IMR-90 (cell line): ENCODE measurements at regions not wholly inside any gene's neighbourhood (a gene's known extent, or its start where the extent isn't known, plus 50 kb on each side); places are given as distances from the start of the nearest gene placed in this dataset.

Experiments
- ATAC-seq: fragments of 200-7000 bp; cut with Tn5 transposase; 2 replicates; pipeline ENCODE4 v1.9.1; 2020; ENCODE audit warnings: low read depth, mild to moderate bottlenecking, moderate library complexity
- BruUV-seq: library from RNA; stranded (reverse); fragments of 400-500 nt; replicated peaks from 2 replicates; lab custom pipeline; 2021; lab: Mats Ljungman, UMichigan
- CTCF ChIA-PET: fragments of 300-600 bp; formaldehyde crosslinking; extraction: SDS; loops from one replicate; lab custom pipeline; 2021; ENCODE audit warnings: antibody characterized with exemption; lab: Yijun Ruan, JAX
- POLR2A ChIA-PET: fragments of 300-600 bp; sonication (Branson Sonifier 250); formaldehyde crosslinking; loops from one replicate; lab custom pipeline; 2022; ENCODE audit warnings: antibody characterized with exemption; ENCODE audit not compliant: unreplicated experiment; lab: Charles Lee
- DNase-seq: peaks from one replicate; pipeline ENCODE4 v3.0.0; 2013
- H2AFZ ChIP-seq: replicated peaks from 2 replicates; pipeline ENCODE3; 2013; ENCODE audit warnings: low read length, mild to moderate bottlenecking; ENCODE audit not compliant: poor library complexity
- H2AK5ac ChIP-seq: 2 replicates; pipeline ENCODE4 v1.6.1; 2013; ENCODE audit warnings: low read depth, low read length, inconsistent platforms
- H2AK9ac ChIP-seq: replicated peaks from 2 replicates; pipeline ENCODE3; 2013; ENCODE audit warnings: mild to moderate bottlenecking, low read depth, low read length, moderate library complexity; ENCODE audit not compliant: poor library complexity
- H2BK120ac ChIP-seq: 2 replicates; pipeline ENCODE4 v1.6.1; 2013; ENCODE audit warnings: low read depth, low read length, inconsistent platforms
- H2BK15ac ChIP-seq: 3 replicates; pipeline ENCODE4 v1.6.1; 2013; ENCODE audit warnings: low read depth, low read length, inconsistent platforms
- H2BK20ac ChIP-seq: 2 replicates; pipeline ENCODE4 v1.6.1; 2013; ENCODE audit warnings: low read depth, mild to moderate bottlenecking, inconsistent platforms, low read length, moderate library complexity
- H2BK5ac ChIP-seq: 2 replicates; pipeline ENCODE4 v1.6.1; 2013; ENCODE audit warnings: mild to moderate bottlenecking, low read depth, low read length, inconsistent platforms; ENCODE audit not compliant: poor library complexity, severe bottlenecking
- H3K14ac ChIP-seq: replicated peaks from 2 replicates; pipeline ENCODE4 v1.6.1; 2013; ENCODE audit warnings: low read depth, low read length, inconsistent platforms
- H3K18ac ChIP-seq: 2 replicates; pipeline ENCODE4 v1.6.1; 2013; ENCODE audit warnings: low read depth, low read length, control low read depth
- H3K23ac ChIP-seq: 2 replicates; pipeline ENCODE4 v1.6.1; 2013; ENCODE audit warnings: low read depth, low read length, inconsistent platforms
- H3K27ac ChIP-seq: 2 replicates; pipeline ENCODE4 v1.5.1; 2013; ENCODE audit warnings: mild to moderate bottlenecking, control low read depth, low read length; ENCODE audit not compliant: insufficient read depth
- H3K27me3 ChIP-seq: 2 replicates; pipeline ENCODE4 v1.6.1; 2013; ENCODE audit warnings: low read length; ENCODE audit not compliant: control insufficient read depth, insufficient read depth
- H3K36me3 ChIP-seq: 2 replicates; pipeline ENCODE4 v1.6.1; 2013; ENCODE audit warnings: low read length, mixed read lengths; ENCODE audit not compliant: control insufficient read depth, insufficient read depth
- H3K4ac ChIP-seq: 2 replicates; pipeline ENCODE4 v1.6.1; 2013; ENCODE audit warnings: low read depth, low read length, inconsistent platforms
- H3K4me1 ChIP-seq: 2 replicates; pipeline ENCODE4 v1.6.1; 2013; ENCODE audit warnings: low read length, mixed read lengths; ENCODE audit not compliant: control insufficient read depth, insufficient read depth
- H3K4me2 ChIP-seq: 2 replicates; pipeline ENCODE4 v1.6.1; 2013; ENCODE audit warnings: low read depth, mild to moderate bottlenecking, control low read depth, low read length, moderate library complexity
- H3K4me3 ChIP-seq: 2 replicates; pipeline ENCODE4 v1.5.1; 2013; ENCODE audit warnings: low read depth, mild to moderate bottlenecking, control low read depth, low read length, moderate library complexity; ENCODE audit not compliant: insufficient read depth
- H3K56ac ChIP-seq: 2 replicates; pipeline ENCODE4 v1.6.1; 2013; ENCODE audit warnings: low read length, inconsistent platforms; ENCODE audit not compliant: insufficient read depth; ENCODE audit errors: extremely low read depth
- H3K79me1 ChIP-seq, 2 experiments: 2 replicates each; pipeline ENCODE4 v1.6.1; 2013; ENCODE audit warnings: low read length in 2 of 2, inconsistent platforms in 1 of 2, low read depth in 1 of 2
- H3K9ac ChIP-seq: 2 replicates; pipeline ENCODE4 v1.6.1; 2013; ENCODE audit warnings: low read depth, low read length, control low read depth
- H3K9me1 ChIP-seq: 2 replicates; pipeline ENCODE4 v1.6.1; 2013; ENCODE audit warnings: low read length, inconsistent platforms; ENCODE audit not compliant: insufficient read depth
- H3K9me3 ChIP-seq: 2 replicates; pipeline ENCODE4 v1.6.1; 2013; ENCODE audit warnings: low read length; ENCODE audit not compliant: control insufficient read depth, insufficient read depth
- H4K20me1 ChIP-seq: 2 replicates; pipeline ENCODE4 v1.6.1; 2013; ENCODE audit warnings: low read length, inconsistent platforms; ENCODE audit not compliant: insufficient read depth
- H4K5ac ChIP-seq: 2 replicates; pipeline ENCODE4 v1.6.1; 2013; ENCODE audit warnings: mild to moderate bottlenecking, low read depth, low read length, control low read depth
- H4K8ac ChIP-seq, 2 experiments: 2 replicates each; pipeline ENCODE4 v1.6.1; 2013; ENCODE audit warnings: low read depth in 2 of 2, low read length in 2 of 2, control low read depth in 1 of 2, inconsistent platforms in 1 of 2
- H4K91ac ChIP-seq: 2 replicates; pipeline ENCODE4 v1.6.1; 2013; ENCODE audit warnings: low read depth, low read length, inconsistent platforms; ENCODE audit not compliant: insufficient read depth
- BHLHE40 ChIP-seq: fragments of 150-350 bp; IDR thresholded peaks from 2 replicates; pipeline ENCODE4 v1.6.1; 2016; ENCODE audit warnings: mild to moderate bottlenecking, low read depth, low read length
- CEBPB ChIP-seq: IDR thresholded peaks from 2 replicates; pipeline ENCODE4 v1.6.1; 2012; ENCODE audit warnings: low read depth, low read length, improper control_type of control experiment
- CHD1 ChIP-seq: IDR thresholded peaks from 2 replicates; pipeline ENCODE4 v1.6.1; 2012; ENCODE audit warnings: low read depth, low read length, improper control_type of control experiment
- CTCF ChIP-seq: conservative IDR thresholded peaks from 2 replicates; pipeline ENCODE4 v1.5.1; 2012; ENCODE audit warnings: mild to moderate bottlenecking, low read depth, low read length, improper control_type of control experiment
- ELK1 ChIP-seq: fragments of 150-350 bp; IDR thresholded peaks from 2 replicates; pipeline ENCODE4 v1.6.1; 2016; ENCODE audit warnings: low read depth, mild to moderate bottlenecking, low read length, moderate library complexity, borderline replicate concordance
- FOS ChIP-seq: fragments of 150-350 bp; IDR thresholded peaks from 2 replicates; pipeline ENCODE4 v1.6.1; 2016; ENCODE audit warnings: low read depth, low read length
- MAFK ChIP-seq: IDR thresholded peaks from 2 replicates; pipeline ENCODE4 v1.6.1; 2012; ENCODE audit warnings: low read depth, low read length, improper control_type of control experiment
- MXI1 ChIP-seq: IDR thresholded peaks from 2 replicates; pipeline ENCODE4 v1.6.1; 2012; ENCODE audit warnings: low read depth, mild to moderate bottlenecking, low read length, moderate library complexity, borderline replicate concordance
- NFE2L2 ChIP-seq: fragments of 150-350 bp; IDR thresholded peaks from 2 replicates; pipeline ENCODE4 v1.6.1; 2016; ENCODE audit warnings: low read depth, mild to moderate bottlenecking, low read length
- POLR2A ChIP-seq: IDR thresholded peaks from 2 replicates; pipeline ENCODE4 v1.6.1; 2012; ENCODE audit warnings: mild to moderate bottlenecking, low read depth, low read length
- RAD21 ChIP-seq: IDR thresholded peaks from 2 replicates; pipeline ENCODE4 v1.6.1; 2012; ENCODE audit warnings: low read length, improper control_type of control experiment
- RCOR1 ChIP-seq: IDR thresholded peaks from 2 replicates; pipeline ENCODE4 v1.6.1; 2012; ENCODE audit warnings: mild to moderate bottlenecking, low read length, improper control_type of control experiment; ENCODE audit not compliant: insufficient replicate concordance
- RFX5 ChIP-seq: IDR thresholded peaks from 2 replicates; pipeline ENCODE4 v1.8.0; 2012; ENCODE audit warnings: low read depth, mild to moderate bottlenecking, low read length, moderate library complexity
- SMC3 ChIP-seq: fragments of 150-350 bp; IDR thresholded peaks from 2 replicates; pipeline ENCODE4 v1.6.1; 2016; ENCODE audit warnings: low read depth, mild to moderate bottlenecking, antibody characterized with exemption, low read length, moderate library complexity
- USF2 ChIP-seq: fragments of 150-350 bp; IDR thresholded peaks from 2 replicates; pipeline ENCODE4 v1.6.1; 2017; ENCODE audit warnings: mild to moderate bottlenecking, antibody characterized with exemption, low read length, low read depth
- WGBS, 2 experiments: methylation state at CpG; one replicate each; pipeline versions ENCODE4 v1.1.5 to v1.1.7; 2013; ENCODE audit warnings: missing lambda C conversion rate in 2 of 2; ENCODE audit not compliant: insufficient read length in 1 of 2; ENCODE audit errors: extremely low coverage in 2 of 2; 5-methylcytosine and 5-hydroxymethylcytosine counted together
- dilution Hi-C: fragments of 300-500 bp; cut with HindIII; formaldehyde crosslinking; loops from one replicate; pipeline ENCODE4 v1.14.3; 2018; ENCODE audit warnings: low sequenced_read_pairs; ENCODE audit not compliant: unreplicated experiment
- in situ Hi-C: fragments of 300-500 bp; cut with MboI; formaldehyde crosslinking; loops from 3 replicates; pipeline ENCODE4 v1.14.3; 2019; ENCODE audit warnings: low sequenced_read_pairs, inconsistent platforms, mixed read lengths
- intact Hi-C: fragments of 100-400 bp; cut with micrococcal nuclease; formaldehyde crosslinking; loops from 2 replicates; pipeline ENCODE4 v1.10.0; 2022

GRCh38 chr1:5364591-5364990 is 627.6 kb downstream of the NPHP4 start:
- no peaks in the 10 kb centered on the region for H3K27me3 ChIP-seq
- intact Hi-C loops: no loop called here
- H2BK120ac ChIP-seq: no peak overlapping the region
- no peaks in the 10 kb centered on the region for H4K20me1 ChIP-seq
- H3K9ac ChIP-seq: no peak overlapping the region
- H2BK15ac ChIP-seq: no peak overlapping the region
- dilution Hi-C loops: no loop called here
- no peak overlapping the region for H2AFZ ChIP-seq
- no peaks in the 10 kb centered on the region for H3K4me1 ChIP-seq
- H3K4me2 ChIP-seq: no peak overlapping the region
- no peak for DNase-seq
- H4K5ac ChIP-seq: no peak overlapping the region
- ChIA-PET CTCF (no interaction called here), POLR2A (interaction anchor here (0.6 kb wide), 1 partner anchor 262 kb away, joined by 5 read pairs; no protein-coding TSS in a partner anchor)
- BruUV-seq: no TSS peak
- H2BK5ac ChIP-seq: no peak overlapping the region
- no peak for TF ChIP-seq MAFK
- TF ChIP-seq RFX5: no peak
- TF ChIP-seq CHD1: no peak
- TF ChIP-seq RCOR1: no peak
- TF ChIP-seq NFE2L2: no peak
- TF ChIP-seq USF2: no peak
- no peak for TF ChIP-seq SMC3
- TF ChIP-seq RAD21: no peak
- no peak for TF ChIP-seq MXI1
- TF ChIP-seq FOS: no peak
- TF ChIP-seq CEBPB: no peak
- no peak for TF ChIP-seq CTCF
- no peak for TF ChIP-seq POLR2A
- no peak for TF ChIP-seq ELK1
- no peak for TF ChIP-seq BHLHE40
- 83% methylated on average over 4 of the region's 6 CpGs; no CpG with 5 or more reads in 1 of the 2 experiments for WGBS, 2 experiments
- H2AK9ac ChIP-seq: no peak overlapping the region
- ATAC-seq: no peak
- no peak overlapping the region for H3K14ac ChIP-seq
- H2AK5ac ChIP-seq: no peak overlapping the region
- H2BK20ac ChIP-seq: no peak overlapping the region
- H3K36me3 ChIP-seq: no peaks in the 10 kb centered on the region
- no peak overlapping the region for H3K4me3 ChIP-seq
- no peak overlapping the region for H3K27ac ChIP-seq
- H3K9me3 ChIP-seq: peaks cover 52% of the 10 kb centered on the region
- no peak overlapping the region for H3K23ac ChIP-seq
- no peak overlapping the region for H4K91ac ChIP-seq
- H4K8ac ChIP-seq: no peak overlapping the region
- H3K79me1 ChIP-seq: no peaks in the 10 kb centered on the region
- in situ Hi-C loops: no loop called here
- H3K18ac ChIP-seq: no peak overlapping the region
- H3K56ac ChIP-seq: no peak overlapping the region
- H3K9me1 ChIP-seq: no peaks in the 10 kb centered on the region
- no peak overlapping the region for H3K4ac ChIP-seq
